Activated B cell treated with CpG ODN at 0.5 μM for 24 hours (primary cell): ENCODE measurements at regions not wholly inside any gene's neighbourhood (a gene's known extent, or its start where the extent isn't known, plus 50 kb on each side); places are given as distances from the start of the nearest gene placed in this dataset.
"Not testable (repeated sequence)": the region's sequence is repeated elsewhere in the genome, so short reads cannot be mapped to it uniquely, and the experiment has no call there.

Experiments used
- ATAC-seq: fragments of 200-7000 bp; cut with Tn5 transposase; one replicate; pipeline ENCODE4 v1.10.0; 2021; ENCODE audit warnings: low read depth, mild to moderate bottlenecking, moderate library complexity
- CTCF ChIA-PET: fragments of 350-600 bp; sonication (Branson Sonifier 250); formaldehyde crosslinking; loops from one replicate; lab custom pipeline; 2021; ENCODE audit warnings: antibody characterized with exemption; lab: Charles Lee
- POLR2A ChIA-PET: fragments of 350-600 bp; sonication (Branson Sonifier 250); formaldehyde crosslinking; loops from one replicate; lab custom pipeline; 2021; ENCODE audit warnings: antibody characterized with exemption; lab: Charles Lee
- DNase-seq: peaks from one replicate; pipeline ENCODE4 v3.0.0; 2022
- H3K27ac Mint-ChIP-seq: one replicate; pipeline ENCODE4 v1.8.0; 2020; ENCODE audit warnings: mixed read lengths
- H3K27me3 Mint-ChIP-seq: one replicate; pipeline ENCODE4 v1.8.0; 2021; ENCODE audit warnings: mixed read lengths
- H3K36me3 Mint-ChIP-seq: one replicate; pipeline ENCODE4 v1.8.0; 2021; ENCODE audit warnings: low read depth, mixed read lengths
- H3K4me1 Mint-ChIP-seq: one replicate; pipeline ENCODE4 v1.8.0; 2021; ENCODE audit warnings: mixed read lengths
- H3K4me3 Mint-ChIP-seq: one replicate; pipeline ENCODE4 v1.8.0; 2020; ENCODE audit warnings: mild to moderate bottlenecking, mixed read lengths
- H3K9me3 Mint-ChIP-seq: one replicate; pipeline ENCODE4 v1.8.0; 2020; ENCODE audit warnings: mixed read lengths
- intact Hi-C: fragments of 100-400 bp; cut with micrococcal nuclease; formaldehyde crosslinking; loops from one replicate; pipeline ENCODE4 v1.15.1; 2024
- TF ChIP-seq, protein P1 (sequence below): fragments of 200-600 bp; IDR thresholded peaks from one replicate; pipeline ENCODE4 v1.8.0; 2022; ENCODE audit warnings: antibody characterized with exemption, mild to moderate bottlenecking

DNA sequence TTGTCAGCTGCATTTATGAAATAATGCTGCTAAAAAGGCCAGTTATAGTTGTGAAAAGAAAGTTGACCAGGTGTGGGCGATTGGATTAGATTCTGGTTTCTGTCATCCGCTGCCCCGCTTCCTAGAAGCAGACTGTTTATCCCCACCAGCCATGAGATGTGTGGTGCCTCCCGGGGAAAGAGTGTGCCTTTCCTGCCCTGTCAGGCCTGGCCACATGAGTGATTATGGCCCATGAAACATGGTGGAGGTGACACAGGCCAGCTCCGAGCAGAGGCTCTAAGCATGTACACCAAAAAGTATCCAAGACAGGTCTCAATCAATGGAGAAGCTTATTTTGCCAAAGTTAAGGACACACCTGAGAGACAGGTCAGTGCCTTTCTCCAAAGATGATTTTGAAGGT lies 85.4 kb upstream of the ABHD2 start:
- POLR2A ChIA-PET: no interaction called here
- DNase-seq (no peak), ATAC-seq (no peak)
- intact Hi-C loops: no loop called here
- Mint-ChIP-seq H3K9me3 (no peaks in the 10 kb centered on the region), H3K4me3 (no peak overlapping the region), H3K36me3 (no peaks in the 10 kb centered on the region), H3K4me1 (no peaks in the 10 kb centered on the region), H3K27me3 (peaks cover 12% of the 10 kb centered on the region), H3K27ac (no peak overlapping the region)
- TF ChIP-seq, protein P1, sequence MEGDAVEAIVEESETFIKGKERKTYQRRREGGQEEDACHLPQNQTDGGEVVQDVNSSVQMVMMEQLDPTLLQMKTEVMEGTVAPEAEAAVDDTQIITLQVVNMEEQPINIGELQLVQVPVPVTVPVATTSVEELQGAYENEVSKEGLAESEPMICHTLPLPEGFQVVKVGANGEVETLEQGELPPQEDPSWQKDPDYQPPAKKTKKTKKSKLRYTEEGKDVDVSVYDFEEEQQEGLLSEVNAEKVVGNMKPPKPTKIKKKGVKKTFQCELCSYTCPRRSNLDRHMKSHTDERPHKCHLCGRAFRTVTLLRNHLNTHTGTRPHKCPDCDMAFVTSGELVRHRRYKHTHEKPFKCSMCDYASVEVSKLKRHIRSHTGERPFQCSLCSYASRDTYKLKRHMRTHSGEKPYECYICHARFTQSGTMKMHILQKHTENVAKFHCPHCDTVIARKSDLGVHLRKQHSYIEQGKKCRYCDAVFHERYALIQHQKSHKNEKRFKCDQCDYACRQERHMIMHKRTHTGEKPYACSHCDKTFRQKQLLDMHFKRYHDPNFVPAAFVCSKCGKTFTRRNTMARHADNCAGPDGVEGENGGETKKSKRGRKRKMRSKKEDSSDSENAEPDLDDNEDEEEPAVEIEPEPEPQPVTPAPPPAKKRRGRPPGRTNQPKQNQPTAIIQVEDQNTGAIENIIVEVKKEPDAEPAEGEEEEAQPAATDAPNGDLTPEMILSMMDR: no peak
- CTCF ChIA-PET: no interaction called here

DNA sequence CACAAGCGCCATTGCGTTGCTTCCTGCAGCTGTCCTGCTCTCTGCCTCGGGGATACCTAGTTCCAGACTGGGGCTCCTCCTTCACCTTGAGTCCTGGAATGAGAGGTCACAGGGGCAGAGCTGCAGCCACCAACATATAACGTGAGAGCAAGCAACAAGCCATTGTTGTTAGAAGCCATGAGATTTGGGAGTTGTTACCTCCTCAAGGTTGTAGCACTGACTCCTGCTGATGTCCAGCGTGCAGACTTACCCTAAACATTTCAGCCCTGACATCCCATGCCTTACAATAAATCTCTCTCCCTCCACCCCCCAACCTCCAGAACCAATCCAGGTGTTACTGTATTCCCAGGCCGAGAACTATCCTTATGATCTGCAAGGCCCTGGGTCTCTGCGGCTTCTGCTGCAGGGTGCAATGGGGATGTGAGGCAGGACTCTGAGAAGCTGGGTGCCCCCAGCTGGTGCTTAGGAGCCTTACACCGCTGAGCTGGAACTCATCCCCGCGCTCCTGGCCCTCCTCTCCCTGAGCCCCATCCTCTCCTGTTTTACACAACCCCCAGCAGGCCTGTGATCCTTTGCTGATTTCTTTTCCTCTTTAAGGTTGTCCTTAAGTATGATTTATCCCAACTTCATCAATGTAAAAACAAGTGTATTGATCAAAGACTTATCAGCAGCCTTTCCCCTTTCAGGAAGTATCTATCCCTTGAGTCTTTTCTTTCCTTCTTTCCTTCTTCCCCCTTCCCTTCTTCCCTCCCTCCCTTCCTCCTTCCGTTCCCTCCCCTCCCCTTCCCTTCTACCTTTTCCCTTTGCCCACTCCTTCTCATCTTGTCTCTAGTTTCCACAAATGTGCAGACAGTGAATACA lies 84.2 kb upstream of the ABHD2 start:
- Mint-ChIP-seq H3K27me3 (peaks cover 12% of the 10 kb centered on the region), H3K4me1 (no peaks in the 10 kb centered on the region), H3K36me3 (no peaks in the 10 kb centered on the region), H3K27ac (no peak overlapping the region), H3K4me3 (no peak overlapping the region), H3K9me3 (no peaks in the 10 kb centered on the region)
- TF ChIP-seq, protein P1: no peak
- ChIA-PET POLR2A (no interaction called here), CTCF (interaction anchor here (1.0 kb wide), 1 partner anchor 99 kb away, joined by 3 read pairs; no protein-coding TSS in a partner anchor)
- intact Hi-C loops: no loop called here
- ATAC-seq (no peak), DNase-seq (no peak)

DNA sequence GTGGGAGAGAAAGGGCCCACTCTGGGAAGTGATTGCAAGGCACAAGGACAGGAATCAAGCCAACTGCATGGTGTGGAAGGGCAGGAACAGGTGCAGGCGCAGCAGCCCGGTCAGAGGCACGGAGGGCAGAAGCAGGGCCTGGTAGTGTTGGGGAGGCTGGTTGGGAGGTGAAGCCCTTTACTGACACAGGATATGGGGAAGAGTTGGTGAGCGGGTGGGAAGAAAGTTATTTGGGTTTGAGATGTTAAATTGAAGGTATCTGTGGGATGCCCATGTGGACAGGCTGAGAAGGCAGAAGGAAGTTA lies 83.6 kb upstream of the ABHD2 start:
- peaks cover 17% of the 10 kb centered on the region for H3K27me3 Mint-ChIP-seq
- DNase-seq (no peak), ATAC-seq (no peak)
- intact Hi-C loops: no loop called here
- H3K36me3 Mint-ChIP-seq: no peaks in the 10 kb centered on the region
- CTCF ChIA-PET: interaction anchor here (1.0 kb wide), 1 partner anchor 100 kb away, joined by 3 read pairs; no protein-coding TSS in a partner anchor
- TF ChIP-seq, protein P1: no peak
- no peak overlapping the region for H3K4me3 Mint-ChIP-seq
- H3K4me1 Mint-ChIP-seq: no peaks in the 10 kb centered on the region
- POLR2A ChIA-PET: no interaction called here
- H3K27ac Mint-ChIP-seq: no peak overlapping the region
- H3K9me3 Mint-ChIP-seq: no peaks in the 10 kb centered on the region

DNA sequence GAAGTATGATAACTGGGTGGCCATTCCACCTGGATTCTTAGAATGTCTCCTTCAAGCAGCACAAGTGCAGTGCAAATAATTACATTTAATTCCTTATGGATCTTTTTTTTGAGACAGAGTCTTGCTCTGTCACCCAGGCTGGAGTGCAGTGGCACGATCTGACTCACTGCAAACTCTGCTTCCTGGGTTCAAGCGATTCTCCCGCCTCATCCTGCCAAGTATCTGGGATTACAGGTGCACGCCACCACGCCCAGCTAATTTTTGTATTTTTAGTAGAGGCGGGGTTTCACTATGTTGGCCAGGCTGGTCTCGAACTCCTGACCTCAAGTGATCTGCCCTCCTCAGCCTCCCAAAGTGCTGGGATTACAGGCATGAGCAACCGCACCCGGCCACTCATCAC lies 80.7 kb upstream of the ABHD2 start:
- H3K27ac Mint-ChIP-seq, H3K4me3 Mint-ChIP-seq, ATAC-seq, H3K4me1 Mint-ChIP-seq, H3K9me3 Mint-ChIP-seq, POLR2A ChIA-PET, H3K36me3 Mint-ChIP-seq, DNase-seq, intact Hi-C loops: not testable (repeated sequence)
- CTCF ChIA-PET: interaction anchor here (1.5 kb wide), 1 partner anchor 383 kb away, joined by 4 read pairs; no protein-coding TSS in a partner anchor
- peaks cover 23% of the 10 kb centered on the region for H3K27me3 Mint-ChIP-seq

DNA sequence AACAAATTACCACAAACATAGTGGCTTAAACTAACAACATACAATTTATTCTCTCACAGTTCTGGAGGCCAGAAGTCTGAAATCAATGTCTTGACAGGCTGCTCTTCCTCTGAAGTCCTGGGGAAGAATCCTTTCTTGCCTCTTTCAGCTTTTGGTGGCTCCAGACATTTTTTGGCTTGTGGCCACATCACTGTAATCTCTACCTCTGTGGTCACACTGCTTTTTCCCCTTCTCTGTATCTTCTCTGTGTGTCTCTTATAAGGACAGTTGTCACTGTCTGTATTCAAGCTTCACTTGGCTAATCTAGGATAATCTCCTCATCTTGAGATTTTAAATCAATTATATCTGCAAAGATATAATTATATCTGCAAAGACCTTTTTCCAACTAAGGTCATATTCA lies 80.3 kb upstream of the ABHD2 start:
- Mint-ChIP-seq H3K27ac (no peak overlapping the region), H3K27me3 (peaks cover 21% of the 10 kb centered on the region), H3K36me3 (no peaks in the 10 kb centered on the region), H3K4me1 (no peaks in the 10 kb centered on the region), H3K4me3 (no peak overlapping the region), H3K9me3 (no peaks in the 10 kb centered on the region)
- ChIA-PET CTCF (interaction anchor here (1.5 kb wide), 1 partner anchor 383 kb away, joined by 4 read pairs; no protein-coding TSS in a partner anchor), POLR2A (no interaction called here)
- intact Hi-C loops: no loop called here
- DNase-seq (no peak), ATAC-seq (no peak)
- TF ChIP-seq, protein P1: no peak
